Sciatic nerve (tissue), 2 donors: ENCODE measurements at regions not wholly inside any gene's neighbourhood (a gene's known extent, or its start where the extent isn't known, plus 50 kb on each side); places are given as distances from the start of the nearest gene placed in this dataset.

Experiments used
- ATAC-seq: fragments of 200-7000 bp; cut with Tn5 transposase; one replicate; pipeline ENCODE4 v1.9.1; 2020; ENCODE audit warnings: mild to moderate bottlenecking, moderate library complexity
- DNase-seq: peaks from one replicate; pipeline ENCODE4 v3.0.0-alpha.2; 2020; ENCODE audit warnings: low spot score
- intact Hi-C: fragments of 100-400 bp; cut with DNase I; formaldehyde crosslinking; loops from one replicate; pipeline ENCODE4 v1.14.2; 2022
- donor health status: DM: no; HTN: no; CAD: no.
- donor health status: DM: no; HTN: no; CAD: no.

DNA sequence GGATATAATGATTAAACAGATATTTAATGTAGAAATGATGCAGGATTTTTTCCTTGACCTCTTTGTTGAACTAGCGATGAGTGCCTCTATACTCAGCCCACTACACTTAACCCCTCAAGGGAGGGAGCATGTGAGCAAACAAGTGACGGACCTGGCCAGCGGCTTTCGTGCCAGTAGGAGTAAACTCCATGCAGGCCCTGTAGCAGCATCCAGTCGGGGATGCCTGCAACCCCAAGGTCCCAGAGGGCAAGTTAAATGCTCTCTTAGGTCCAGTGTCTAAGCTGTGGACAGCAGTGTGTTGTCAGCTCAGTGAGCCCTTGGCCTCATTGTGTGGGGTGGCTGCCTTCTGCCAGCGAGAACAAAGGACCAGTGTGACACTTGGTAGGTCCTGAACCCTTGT, 708.7 kb downstream of the TECRL start:
- DNase-seq: no peak
- ATAC-seq: no peak
- intact Hi-C loops: no loop called here

DNA sequence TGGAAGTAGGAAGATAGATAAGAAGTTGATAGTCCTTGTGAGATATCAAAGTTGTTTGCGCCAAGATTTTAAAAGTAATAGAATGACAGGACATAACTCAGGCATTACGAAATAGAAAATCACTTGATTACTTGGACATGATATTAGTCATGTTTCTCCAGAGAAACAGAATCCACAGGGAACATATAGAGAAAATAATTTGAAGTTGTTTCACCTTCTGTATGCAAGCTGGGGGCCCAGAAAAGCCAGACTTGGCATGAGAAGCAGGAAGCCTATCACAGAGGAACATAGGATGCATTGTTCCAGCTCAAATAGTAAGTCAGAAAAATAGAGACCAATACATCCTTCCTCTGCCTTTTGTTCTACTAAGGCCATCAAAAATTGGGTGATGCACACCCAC, 715.9 kb downstream of the TECRL start:
- intact Hi-C loops: no loop called here
- ATAC-seq (no peak), DNase-seq (no peak)

DNA sequence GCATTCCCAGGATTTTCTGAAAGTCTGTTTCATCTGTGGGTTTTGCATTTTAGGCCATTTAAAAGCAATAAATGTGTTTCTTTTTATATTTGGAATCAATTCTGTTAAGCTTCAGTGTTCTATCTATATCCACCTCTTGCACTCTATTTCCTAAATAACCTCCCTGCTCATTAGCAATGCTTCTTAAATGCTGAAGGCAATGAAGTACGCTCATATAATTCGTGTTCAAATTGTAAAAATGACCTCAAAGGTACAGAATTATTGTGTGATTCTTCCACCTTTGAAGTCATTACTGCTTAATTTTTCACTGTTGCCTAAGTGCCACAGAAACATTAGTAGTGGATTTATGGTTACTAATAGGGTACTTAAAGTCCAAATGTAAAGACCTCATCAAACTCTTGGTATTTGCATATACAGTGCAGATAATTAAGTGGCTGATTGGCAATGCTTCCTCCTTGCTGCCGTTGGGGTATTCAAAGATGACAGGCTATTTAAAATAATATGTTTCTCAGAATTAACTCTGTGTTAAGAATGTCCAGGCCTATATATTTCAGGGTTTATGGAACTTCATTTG, 730.8 kb downstream of the TECRL start:
- intact Hi-C loops: no loop called here
- no peak for ATAC-seq
- DNase-seq: no peak

DNA sequence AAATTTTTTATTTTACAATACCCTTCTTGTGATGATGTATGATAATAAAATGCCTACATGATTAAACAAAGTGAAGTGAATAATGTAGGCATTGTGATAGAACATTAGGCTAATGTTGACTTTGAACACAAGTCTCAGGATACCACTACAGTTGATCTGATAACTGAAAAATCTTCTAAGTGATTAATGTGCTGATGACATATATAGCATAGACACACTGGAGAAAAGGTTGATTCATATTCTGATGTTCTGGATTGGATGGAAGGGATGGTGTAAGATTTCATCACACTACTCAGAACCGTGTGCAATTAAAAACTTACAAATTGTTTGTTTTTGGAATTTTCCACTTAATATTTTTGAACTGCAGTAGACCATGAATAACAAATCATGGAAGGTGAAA, 738.5 kb downstream of the TECRL start:
- ATAC-seq (no peak), DNase-seq (no peak)
- intact Hi-C loops: no loop called here

DNA sequence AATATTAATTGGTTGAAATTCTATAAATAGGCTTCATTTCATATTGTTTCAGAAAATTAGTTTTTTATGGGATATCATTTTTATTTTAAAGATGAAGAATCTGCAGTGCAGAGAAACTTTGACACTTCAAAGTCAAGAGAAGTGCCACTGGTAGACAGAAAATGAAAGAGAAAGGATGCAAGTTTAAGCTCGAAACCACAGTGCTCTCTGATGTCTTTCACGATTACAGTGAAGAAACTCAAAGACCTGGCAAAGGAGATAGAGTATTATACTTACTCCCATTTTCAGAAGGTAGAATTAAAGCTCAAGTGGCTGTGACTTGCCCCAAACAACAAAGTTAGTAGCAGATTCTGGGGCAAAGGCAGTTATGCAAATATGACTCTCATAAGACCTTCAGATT, 745.4 kb downstream of the TECRL start:
- intact Hi-C loops: no loop called here
- ATAC-seq (no peak), DNase-seq (no peak)

DNA sequence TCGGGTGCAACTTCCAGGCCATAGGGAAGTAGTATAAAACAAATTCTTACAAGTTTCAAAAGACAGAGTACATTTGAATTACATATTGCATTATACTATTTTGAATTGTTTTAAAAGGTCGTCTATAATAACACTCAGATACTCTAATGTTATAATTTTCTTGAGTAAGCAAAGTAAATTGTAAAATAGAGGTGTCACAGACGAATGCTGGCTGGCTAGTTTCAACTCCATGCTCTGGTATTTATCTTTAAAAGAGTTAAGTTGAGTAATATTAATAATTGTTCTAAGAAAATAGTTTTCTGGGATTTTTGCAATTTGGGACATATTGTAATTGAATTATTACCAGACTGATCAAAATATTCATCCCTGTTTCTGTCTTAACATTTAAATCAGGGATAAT, 764.9 kb downstream of the TECRL start:
- no peak for ATAC-seq
- intact Hi-C loops: no loop called here
- DNase-seq: no peak

DNA sequence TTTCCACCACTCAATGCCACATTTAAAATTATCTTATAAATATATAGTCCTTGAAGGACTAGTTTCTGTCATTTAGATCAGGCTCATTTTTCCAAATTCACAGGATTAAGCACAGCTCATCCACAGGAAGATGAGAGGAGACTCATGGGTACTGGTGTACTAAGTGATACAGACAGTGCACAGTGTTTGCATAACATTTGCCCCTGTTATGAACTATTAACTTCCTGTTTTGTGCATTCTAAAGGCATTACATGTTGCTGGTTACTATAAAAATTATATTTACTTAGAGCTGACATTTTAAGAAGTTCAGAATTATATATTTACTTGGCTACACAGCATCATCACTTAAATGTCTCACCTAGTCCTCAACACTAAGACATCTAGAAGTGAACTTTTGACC, 772.0 kb downstream of the TECRL start:
- no peak for DNase-seq
- no peak for ATAC-seq
- intact Hi-C loops: no loop called here

DNA sequence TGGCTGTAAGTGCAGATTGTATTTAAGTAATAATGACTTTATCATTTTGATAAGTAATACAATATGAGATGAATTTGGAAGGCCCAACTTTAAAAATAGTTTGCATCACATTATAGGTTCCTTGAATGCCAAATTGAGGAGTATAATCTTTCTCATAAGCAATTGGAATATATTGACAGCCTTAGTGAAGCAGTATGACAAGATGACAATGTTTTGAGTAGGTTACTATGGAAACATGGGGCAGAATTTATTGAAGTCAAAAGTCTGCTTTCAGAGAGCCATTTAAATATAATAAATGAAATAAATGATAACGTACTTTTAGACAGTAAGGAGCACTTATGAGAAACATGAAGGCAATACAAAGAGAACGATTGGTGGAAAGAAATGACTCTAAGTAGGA, 776.4 kb downstream of the TECRL start:
- ATAC-seq (no peak), DNase-seq (no peak)
- intact Hi-C loops: no loop called here

DNA sequence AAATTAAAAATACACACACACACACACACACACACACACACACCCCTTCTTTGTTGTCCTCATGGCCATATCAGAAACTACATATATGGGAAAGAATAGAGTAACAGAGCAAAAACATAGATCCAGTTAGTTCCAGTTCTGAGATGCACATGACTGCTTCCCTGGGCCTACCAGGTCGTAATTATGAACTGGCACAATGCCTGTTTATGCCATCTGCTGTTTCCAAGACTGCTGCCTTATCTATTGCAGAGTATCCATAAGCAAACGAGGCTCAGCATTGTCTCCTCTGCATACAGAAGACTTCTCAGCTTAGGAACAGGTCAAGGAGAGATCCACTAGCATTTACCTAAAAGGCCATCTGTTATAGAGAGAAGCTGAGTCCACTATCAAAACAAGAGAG, 789.0 kb downstream of the TECRL start:
- DNase-seq: no peak
- intact Hi-C loops: no loop called here
- ATAC-seq: no peak

DNA sequence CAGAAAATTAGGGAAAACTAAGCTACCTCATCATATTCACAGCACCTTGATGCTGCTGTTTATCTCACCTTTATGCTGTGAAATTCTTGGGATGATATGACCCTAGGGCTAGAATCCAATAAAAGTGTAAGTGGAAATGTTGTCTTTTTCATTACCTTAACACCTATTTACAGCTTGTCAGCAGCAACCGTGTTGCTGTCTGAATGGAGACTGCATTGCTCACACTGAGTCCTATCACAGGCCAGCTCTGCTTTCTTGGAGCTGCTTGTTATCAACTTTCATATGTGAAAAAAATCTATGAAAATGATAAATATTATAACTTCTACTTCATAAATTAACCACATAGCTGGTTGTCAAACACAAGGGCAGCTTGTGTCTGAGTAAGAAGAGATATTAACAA, 789.5 kb downstream of the TECRL start:
- intact Hi-C loops: no loop called here
- DNase-seq: no peak
- no peak for ATAC-seq

DNA sequence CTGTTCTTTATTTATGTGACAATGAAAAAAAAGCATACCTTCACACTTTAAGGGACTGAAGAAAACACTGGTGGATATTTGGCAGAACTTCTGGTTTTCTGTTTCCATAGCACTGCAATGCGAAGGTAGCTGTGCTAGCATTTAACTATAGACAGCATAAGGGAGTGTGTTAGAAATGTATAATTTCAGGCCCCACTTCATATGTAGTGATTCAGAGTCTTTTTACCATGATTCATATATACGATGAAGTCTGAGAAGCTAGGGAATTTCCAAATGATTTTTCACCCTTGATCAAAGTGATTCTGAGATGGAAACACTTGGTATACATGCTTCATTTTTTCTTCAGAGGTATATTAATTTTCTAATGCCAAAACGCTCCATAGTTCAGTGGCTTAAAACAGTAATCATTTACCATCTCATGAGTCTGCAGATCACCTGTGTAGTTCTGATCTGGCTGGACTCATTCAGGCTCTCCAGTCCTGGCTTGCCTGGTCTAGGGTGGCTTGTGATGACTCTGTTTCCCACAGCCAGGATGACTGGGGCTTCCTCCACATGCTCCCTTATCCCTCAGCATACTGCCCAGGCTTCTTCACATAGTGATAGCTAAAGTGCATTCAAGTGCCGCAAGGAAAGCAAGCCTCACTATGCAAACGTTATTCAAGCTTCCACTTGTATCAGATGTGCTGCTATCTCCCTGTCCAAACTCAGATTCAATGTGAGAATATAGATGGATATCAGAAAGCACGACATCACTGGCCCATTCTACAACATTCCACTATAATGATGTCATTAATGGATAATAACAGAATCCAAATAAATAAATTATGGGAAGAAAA, 790.1 kb downstream of the TECRL start:
- intact Hi-C loops: no loop called here
- DNase-seq (no peak), ATAC-seq (no peak)

DNA sequence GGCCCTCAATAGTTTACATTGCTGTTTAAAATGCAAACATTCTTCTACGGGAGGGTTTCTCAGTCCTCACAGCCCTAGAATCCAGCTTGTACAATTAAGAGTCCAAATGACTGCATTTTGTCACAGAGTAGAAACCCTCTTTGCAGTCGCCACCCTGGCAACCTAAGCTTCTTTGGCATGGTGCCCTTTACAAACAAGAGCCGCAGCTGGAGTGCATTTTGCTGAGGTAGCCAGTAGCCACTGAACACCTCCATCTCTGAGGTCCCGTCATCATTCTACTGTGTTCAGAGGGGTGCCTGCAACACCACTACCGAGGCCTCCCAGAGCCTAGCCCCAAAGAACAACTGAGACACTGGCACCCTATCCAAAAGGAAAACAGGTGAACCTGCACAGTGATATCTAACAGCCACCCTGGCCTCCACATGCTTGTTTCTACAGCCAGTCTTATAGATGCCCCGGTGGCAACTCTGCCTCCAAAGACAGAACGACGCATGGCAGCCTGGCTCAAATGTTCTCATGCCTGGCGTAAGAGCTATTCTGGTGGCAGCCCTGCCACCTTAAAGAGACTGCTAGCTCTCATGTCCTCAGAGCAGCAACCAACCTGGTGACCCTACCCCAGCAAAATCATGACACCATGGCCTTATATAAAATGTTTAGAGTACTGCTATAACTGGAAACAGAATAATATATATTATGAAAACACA, 801.9 kb downstream of the TECRL start:
- ATAC-seq (no peak), DNase-seq (no peak)
- intact Hi-C loops: no loop called here

DNA sequence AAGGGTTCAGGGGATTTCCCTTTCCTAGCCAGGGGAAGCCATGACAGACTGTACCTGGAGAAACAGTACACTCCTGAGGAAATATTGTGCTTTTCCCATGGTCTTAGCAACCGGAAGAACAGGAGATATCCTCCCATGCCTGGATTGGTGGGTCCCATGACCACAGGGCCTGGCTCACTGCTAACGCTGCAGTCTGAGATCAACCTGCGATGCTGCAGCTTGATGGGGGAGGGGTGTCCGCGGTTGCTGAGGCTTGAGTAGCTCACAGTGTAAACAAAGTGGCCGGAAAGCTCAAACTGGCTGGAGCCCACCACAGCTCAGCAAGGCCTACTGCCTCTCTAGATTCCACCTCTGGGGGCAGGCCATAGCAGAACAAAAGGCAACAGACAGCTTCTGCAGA, 819.5 kb downstream of the TECRL start:
- DNase-seq (no peak), ATAC-seq (no peak)
- intact Hi-C loops: no loop called here

DNA sequence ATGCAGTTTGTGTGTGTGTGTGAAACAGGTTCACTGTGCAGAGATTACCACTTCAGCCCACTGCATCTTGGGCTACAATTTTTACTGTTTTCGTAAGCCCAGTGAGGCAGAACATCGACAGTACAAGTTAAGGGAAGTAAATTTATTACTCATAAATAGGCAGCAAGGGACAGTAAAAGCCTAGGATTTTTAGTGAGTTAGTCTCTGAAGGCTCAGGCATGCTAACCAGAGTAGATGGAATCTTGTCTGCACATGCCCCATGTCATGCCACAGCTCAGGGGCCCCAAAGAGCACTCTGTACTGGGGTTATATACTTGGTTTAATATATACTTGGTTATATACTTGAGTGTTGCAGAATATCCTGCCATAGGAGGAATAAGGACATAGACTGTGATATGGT, 825.7 kb downstream of the TECRL start:
- intact Hi-C loops: no loop called here
- DNase-seq (no peak), ATAC-seq (no peak)

DNA sequence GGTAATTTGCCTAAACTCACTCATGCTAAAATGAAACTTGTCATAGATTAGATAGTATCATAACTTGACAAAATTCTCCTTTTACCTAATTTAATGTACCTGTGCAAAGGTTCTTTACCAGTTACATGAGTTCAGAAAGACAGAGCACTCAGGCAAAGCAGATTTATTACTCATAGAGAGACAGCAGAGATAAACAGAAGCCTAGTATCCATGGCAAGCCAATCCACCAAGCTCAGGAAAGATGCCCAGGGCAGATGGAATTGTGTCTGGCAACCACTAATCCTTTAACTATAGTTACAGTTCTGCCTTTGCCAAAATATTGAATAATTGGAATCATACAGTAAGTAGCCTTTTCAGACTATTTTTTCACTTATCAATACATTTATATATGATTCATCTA, 826.2 kb downstream of the TECRL start:
- DNase-seq (no peak), ATAC-seq (no peak)
- intact Hi-C loops: no loop called here

DNA sequence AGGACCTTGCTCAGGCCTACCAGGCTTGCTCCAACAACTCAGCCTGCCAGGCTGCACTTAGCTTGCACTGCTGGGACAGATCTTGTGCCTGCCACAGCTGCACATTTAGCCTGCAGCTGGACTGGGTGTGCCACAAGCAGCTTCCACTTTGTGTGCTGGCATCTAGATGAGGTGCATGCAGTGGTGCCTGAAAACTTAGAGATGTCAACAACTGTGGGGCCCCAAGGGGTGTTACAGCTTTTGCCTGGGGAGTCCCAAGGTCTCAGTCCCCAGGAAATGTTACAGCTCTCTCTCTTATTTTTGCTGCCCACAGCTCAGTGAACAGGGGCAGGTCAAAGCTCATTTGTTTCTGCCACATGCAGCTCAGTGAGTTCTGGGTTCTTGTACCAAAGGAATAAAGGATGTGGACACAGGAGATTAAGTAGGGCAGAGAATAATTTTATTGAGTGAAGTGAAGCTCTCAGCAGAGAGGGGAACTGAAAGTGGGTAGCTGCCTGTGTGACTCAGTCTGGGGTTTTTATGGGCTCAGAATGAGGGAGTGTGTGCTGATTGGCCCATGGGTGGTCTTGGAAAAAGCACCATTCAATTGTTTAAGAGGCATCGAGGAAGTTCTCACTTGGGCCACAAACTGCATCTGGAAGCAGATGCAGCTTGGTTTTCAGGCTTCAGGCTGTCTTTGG, 828.3 kb downstream of the TECRL start:
- no peak for DNase-seq
- no peak for ATAC-seq
- intact Hi-C loops: no loop called here

DNA sequence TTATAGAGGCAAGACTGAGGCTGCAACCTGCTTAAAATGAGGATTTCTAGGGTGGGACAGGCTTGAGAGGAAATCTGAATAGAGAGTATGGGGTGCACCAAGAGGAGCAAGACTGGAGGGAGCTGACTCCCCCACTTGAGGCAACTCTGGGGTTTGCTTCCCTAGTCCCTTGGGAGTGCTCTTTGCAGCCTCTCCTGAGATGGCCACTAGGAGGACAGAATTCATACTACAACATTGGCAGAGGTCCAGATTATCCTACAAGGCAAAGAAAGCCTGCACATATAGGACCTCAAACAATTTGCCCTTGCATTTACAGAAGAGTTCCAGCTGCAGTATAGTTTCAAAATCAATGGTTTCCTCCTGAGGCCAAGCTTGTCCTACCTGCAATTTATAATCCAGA, 830.9 kb downstream of the TECRL start:
- ATAC-seq (no peak), DNase-seq (no peak)
- intact Hi-C loops: no loop called here

DNA sequence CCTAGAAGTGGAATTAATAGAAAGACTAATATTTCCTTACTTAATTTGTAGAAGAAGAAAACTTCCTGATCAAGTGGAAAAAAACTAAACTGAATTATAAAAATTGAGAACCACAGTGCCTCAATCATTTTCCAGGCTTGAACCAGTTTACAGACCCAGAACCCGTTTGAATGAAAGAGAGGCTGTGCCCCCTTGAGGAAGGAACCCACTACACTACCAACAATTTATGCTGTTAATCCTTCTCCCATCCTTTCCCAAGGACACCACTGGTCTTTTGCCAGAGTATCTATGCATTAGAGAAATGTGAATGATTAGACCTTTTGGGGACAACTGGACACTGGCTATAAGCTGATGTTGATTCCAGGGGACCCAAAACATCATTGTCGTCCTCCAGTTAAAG, 842.6 kb downstream of the TECRL start:
- no peak for DNase-seq
- intact Hi-C loops: no loop called here
- ATAC-seq: no peak

DNA sequence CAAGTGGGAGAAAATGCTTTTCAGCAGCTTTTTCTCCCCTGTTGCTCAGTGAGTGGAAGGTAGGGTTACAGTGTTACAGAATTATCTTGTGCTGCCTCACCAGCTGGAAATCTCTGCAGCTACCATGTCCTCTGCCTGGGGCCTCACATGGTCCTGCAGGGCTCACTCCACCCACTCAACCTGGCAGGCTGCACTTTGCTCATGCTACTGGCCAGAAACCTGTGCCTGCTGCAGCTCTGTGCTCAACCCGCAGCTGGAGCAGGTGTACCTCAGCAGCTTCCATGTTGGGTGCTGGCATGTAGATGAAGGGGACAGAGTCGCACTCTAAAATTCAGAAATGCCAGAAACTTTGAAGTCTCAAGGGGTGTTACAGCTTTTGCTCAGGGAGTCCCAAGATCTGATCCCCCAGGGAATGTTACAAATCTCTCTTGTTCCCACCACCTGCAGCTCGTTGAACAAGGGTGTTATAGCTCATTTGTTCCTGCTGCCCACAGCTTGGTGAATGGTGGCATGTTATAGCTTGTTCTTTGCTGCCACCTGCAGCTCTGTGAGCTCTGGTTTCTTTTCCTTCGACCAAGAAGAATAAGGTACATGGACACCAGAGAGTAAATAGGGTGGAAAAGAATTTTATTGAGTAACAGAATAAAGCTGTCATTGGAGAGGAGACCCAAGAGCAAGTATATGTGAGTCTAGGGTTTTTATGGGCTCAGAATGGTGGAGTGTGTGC, 845.8 kb downstream of the TECRL start:
- ATAC-seq (no peak), DNase-seq (no peak)
- intact Hi-C loops: no loop called here
